GM12864 (cell line): ENCODE measurements at regions not wholly inside any gene's neighbourhood (a gene's known extent, or its start where the extent isn't known, plus 50 kb on each side); places are given as distances from the start of the nearest gene placed in this dataset.

Source experiments
- DNase-seq: peaks from one replicate; pipeline ENCODE4 v3.0.0-alpha.2; 2011; ENCODE audit warnings: low read depth
- H3K4me3 ChIP-seq: 2 replicates; pipeline ENCODE4 v1.5.1; 2011; ENCODE audit warnings: mild to moderate bottlenecking, low read depth, low read length, control low read depth
- TF ChIP-seq, protein P1 (sequence below): IDR thresholded peaks from 2 replicates; pipeline ENCODE4 v1.5.1; 2011; ENCODE audit warnings: low read depth, mild to moderate bottlenecking, moderate library complexity, low read length, control low read depth, inconsistent platforms; ENCODE audit errors: missing control alignments

- TF ChIP-seq, protein P1, sequence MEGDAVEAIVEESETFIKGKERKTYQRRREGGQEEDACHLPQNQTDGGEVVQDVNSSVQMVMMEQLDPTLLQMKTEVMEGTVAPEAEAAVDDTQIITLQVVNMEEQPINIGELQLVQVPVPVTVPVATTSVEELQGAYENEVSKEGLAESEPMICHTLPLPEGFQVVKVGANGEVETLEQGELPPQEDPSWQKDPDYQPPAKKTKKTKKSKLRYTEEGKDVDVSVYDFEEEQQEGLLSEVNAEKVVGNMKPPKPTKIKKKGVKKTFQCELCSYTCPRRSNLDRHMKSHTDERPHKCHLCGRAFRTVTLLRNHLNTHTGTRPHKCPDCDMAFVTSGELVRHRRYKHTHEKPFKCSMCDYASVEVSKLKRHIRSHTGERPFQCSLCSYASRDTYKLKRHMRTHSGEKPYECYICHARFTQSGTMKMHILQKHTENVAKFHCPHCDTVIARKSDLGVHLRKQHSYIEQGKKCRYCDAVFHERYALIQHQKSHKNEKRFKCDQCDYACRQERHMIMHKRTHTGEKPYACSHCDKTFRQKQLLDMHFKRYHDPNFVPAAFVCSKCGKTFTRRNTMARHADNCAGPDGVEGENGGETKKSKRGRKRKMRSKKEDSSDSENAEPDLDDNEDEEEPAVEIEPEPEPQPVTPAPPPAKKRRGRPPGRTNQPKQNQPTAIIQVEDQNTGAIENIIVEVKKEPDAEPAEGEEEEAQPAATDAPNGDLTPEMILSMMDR: no peak
- no peak for DNase-seq
- H3K4me3 ChIP-seq: no peak overlapping the region
Observed at GRCh38 chr2:239607517-239608191, 206.8 kb upstream of the HDAC4 start.

DNA sequence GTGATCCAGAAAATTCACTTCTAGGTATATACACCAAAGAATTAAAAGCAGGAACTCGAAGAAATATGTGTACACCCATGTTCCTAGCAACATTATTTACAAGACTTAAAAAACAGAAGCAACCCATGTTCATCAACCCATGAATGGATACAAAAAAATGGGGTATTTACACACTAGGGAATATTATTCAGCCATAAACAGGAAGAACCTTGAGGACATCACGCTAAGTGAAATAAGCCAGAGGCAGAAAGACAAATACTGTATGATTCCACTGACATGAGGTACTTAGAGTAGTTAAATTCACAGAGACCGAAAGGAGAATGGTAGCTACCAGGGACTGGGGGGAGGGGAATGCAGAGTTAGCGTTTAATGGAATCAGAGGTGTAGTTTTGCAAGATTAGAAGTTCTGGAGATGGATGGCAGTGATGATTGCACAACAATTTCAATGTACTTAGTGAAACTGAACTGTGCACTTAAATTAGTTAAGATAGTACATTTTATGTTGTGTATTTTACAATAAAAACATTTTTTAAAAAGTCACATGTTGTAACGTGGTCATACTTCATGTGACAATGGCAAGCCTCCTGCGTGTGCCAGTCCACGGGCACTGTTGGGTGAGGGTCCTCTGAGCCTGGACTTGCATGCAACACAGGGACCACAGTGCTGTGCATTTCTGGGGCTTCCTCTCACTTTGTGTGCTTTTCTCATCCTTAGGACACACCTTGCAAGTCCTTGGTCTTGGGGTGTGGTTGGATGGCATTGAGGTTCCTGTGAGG, 206.1 kb upstream of the HDAC4 start:
- DNase-seq: no peak
- H3K4me3 ChIP-seq: no peak overlapping the region
- TF ChIP-seq, protein P1: no peak

DNA sequence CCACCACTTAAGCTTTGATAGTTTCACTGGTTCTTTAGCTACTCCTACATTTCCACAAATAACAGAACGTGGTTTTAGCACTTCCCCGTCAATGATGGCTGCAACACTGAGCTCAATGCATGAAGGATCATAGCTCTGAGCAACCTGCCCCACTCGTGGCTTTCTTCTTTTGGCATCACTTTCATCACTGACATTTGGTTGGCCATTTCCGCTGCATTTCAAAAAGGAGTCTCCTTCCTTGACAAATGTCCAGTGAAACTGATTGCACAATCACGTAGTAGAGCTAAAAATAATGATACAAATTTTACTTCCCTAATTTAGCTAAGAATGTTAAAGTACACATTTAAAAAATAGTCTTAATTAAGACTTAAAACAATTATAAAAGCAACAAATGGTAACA, 205.2 kb upstream of the HDAC4 start:
- TF ChIP-seq, protein P1: no peak
- DNase-seq: no peak
- H3K4me3 ChIP-seq: no peak overlapping the region

DNA sequence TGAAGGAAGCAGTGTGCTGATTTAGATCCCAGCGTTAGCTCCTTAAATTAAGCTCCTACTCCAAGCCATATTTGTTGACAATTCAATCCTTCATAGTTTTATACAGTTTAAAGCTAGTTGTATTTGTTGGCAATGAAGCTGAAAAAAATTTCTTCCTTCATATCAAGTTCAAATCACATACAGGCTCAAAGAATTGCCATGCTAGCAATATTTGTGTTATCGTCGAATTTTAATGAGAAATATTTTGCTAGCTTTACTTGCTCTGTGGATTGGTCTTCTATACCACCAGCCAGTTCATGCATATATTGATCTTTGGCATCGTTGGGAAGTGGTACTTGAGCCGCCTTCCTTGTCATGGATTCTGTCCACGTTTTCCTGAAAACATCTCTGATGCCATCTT, 204.6 kb upstream of the HDAC4 start:
- TF ChIP-seq, protein P1: no peak
- no peak overlapping the region for H3K4me3 ChIP-seq
- DNase-seq: no peak

GRCh38 chr2:239604861-239605260, 204.0 kb upstream of the HDAC4 start:
- TF ChIP-seq, protein P1: no peak
- no peak for DNase-seq

GRCh38 chr2:239603411-239604356, 202.9 kb upstream of the HDAC4 start:
- no peak overlapping the region for H3K4me3 ChIP-seq
- DNase-seq: no peak
- TF ChIP-seq, protein P1: no peak

More at GRCh38 chr2:239604861-239605260, 204.0 kb upstream of the HDAC4 start:
- no peak overlapping the region for H3K4me3 ChIP-seq
